Upper lobe of left lung (tissue), 4 donors: ENCODE measurements at regions not wholly inside any gene's neighbourhood (a gene's known extent, or its start where the extent isn't known, plus 50 kb on each side); places are given as distances from the start of the nearest gene placed in this dataset.

ENCODE experiments used
- CTCF ChIP-seq, 6 experiments: fragments of 450-650 bp in 4 of 6; fragments of 200-600 bp in 2 of 6; sonication (generic) in 2 of 6; IDR thresholded peaks; one replicate each; pipeline ENCODE4 v1.5.1; 2016 to 2019; ENCODE audit warnings: antibody characterized with exemption in 6 of 6
- POLR2A ChIP-seq, 4 donors: fragments of 450-650 bp; IDR thresholded peaks; one replicate each; pipeline ENCODE4 v1.5.1; 2016 to 2017; ENCODE audit warnings: antibody characterized with exemption in 4 of 4, mild to moderate bottlenecking in 2 of 4

DNA sequence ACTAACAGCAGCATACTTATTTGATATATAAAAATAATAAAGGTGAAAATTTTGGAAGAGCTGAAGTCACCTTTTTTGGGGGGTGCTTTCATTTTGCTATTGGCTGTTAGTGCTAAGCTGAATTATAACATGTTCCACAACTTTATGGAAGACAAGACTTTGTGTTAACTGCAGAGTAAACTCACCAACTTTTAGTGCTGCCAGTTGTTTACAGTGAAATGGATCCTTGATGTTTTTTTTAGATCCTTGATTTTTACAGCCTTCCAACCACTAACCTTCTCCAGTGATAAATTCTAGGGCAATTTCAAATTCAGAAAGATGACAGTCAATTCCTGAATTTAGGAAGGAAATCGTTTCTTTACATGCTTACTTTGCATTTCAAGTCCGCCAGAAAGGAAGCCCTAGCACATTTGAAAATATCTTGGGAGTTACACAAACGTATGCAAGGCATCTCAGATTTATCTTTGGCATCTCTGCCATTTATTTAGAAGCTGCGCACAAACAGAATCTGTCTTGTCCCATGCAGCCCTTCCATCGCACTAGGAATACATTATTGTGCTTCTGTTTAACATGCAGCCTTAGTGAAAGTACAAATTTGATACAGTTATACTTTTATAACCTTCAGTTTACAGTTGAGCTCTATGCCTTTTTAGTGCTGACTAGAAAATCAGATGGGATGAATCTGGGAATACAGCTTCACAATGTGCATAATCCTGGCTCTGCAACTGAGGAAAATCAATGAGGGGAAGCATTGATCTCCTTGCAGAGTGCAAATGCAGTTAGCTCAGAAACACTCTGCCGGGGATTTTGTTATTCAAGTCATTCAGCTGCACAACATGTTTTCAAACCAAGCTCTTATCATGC, 142.4 kb upstream of the ZNF608 start:
- TF ChIP-seq CTCF (IDR thresholded peaks at IDR 0.05) (no peak), POLR2A (IDR thresholded peaks at IDR 0.05) (no peak)
